OCI-LY7 (cell line): ENCODE measurements at regions not wholly inside any gene's neighbourhood (a gene's known extent, or its start where the extent isn't known, plus 50 kb on each side); places are given as distances from the start of the nearest gene placed in this dataset.

ENCODE experiments used
- CTCF ChIP-seq: fragments of 200-600 bp; sonication (generic); conservative IDR thresholded peaks from 2 replicates; pipeline ENCODE4 v1.5.1; 2014; ENCODE audit warnings: mild to moderate bottlenecking, antibody characterized with exemption, low read length, moderate library complexity, mixed read lengths
- EZH2phosphoT487 ChIP-seq: fragments of 200-600 bp; sonication (generic); IDR thresholded peaks from 2 replicates; pipeline ENCODE4 v1.6.1; 2018; ENCODE audit warnings: low read depth, borderline replicate concordance, mild to moderate bottlenecking, mixed run types, antibody characterized with exemption, low read length, moderate library complexity, mixed read lengths

- no peak for TF ChIP-seq CTCF
- TF ChIP-seq EZH2phosphoT487: no peak
These were observed 143.2 kb downstream of the BOD1 start for GRCh38 chr5:173473288-173473687.
